Karpas-422 (cell line): ENCODE measurements at regions not wholly inside any gene's neighbourhood (a gene's known extent, or its start where the extent isn't known, plus 50 kb on each side); places are given as distances from the start of the nearest gene placed in this dataset.

ENCODE experiments used
- DNase-seq: peaks from one replicate; pipeline ENCODE4 v3.0.0-alpha.2; 2015
- H2AFZ ChIP-seq: fragments of 200-600 bp; sonication (generic); 2 replicates; pipeline ENCODE4 v1.6.1; 2014; ENCODE audit warnings: antibody characterized with exemption, low read length, mixed read lengths
- H3K27ac ChIP-seq: fragments of 200-600 bp; sonication (generic); 2 replicates; pipeline ENCODE4 v1.5.1; 2014; ENCODE audit warnings: mild to moderate bottlenecking, low read length, moderate library complexity
- H3K27me3 ChIP-seq: fragments of 200-600 bp; sonication (generic); 2 replicates; pipeline ENCODE4 v1.6.1; 2014; ENCODE audit warnings: low read length, mixed read lengths
- H3K36me3 ChIP-seq: fragments of 200-600 bp; sonication (generic); 2 replicates; pipeline ENCODE4 v1.6.1; 2014; ENCODE audit warnings: low read length, mixed read lengths; ENCODE audit not compliant: insufficient read depth
- H3K4me1 ChIP-seq: fragments of 200-600 bp; sonication (generic); 2 replicates; pipeline ENCODE4 v1.6.1; 2014; ENCODE audit warnings: mild to moderate bottlenecking, low read length, mixed read lengths
- H3K4me2 ChIP-seq: fragments of 200-600 bp; sonication (generic); 2 replicates; pipeline ENCODE4 v1.6.1; 2014; ENCODE audit warnings: low read length, low read depth, mild to moderate bottlenecking; ENCODE audit not compliant: poor library complexity, severe bottlenecking
- H3K4me3 ChIP-seq: fragments of 200-600 bp; sonication (generic); 2 replicates; pipeline ENCODE4 v1.5.1; 2014; ENCODE audit warnings: mild to moderate bottlenecking, antibody characterized with exemption, low read length, mixed read lengths
- H3K79me2 ChIP-seq: fragments of 200-600 bp; sonication (generic); 2 replicates; pipeline ENCODE4 v1.6.1; 2014; ENCODE audit warnings: mild to moderate bottlenecking, low read length, mixed read lengths
- H3K9ac ChIP-seq: fragments of 200-600 bp; sonication (generic); 2 replicates; pipeline ENCODE4 v1.6.0; 2014; ENCODE audit warnings: low read length
- H3K9me2 ChIP-seq: fragments of 200-600 bp; sonication (generic), shearing (Covaris generic); replicated peaks from 2 replicates; pipeline ENCODE4 v1.6.0; 2014; ENCODE audit warnings: mild to moderate bottlenecking, low read length, moderate library complexity; ENCODE audit not compliant: insufficient read depth
- H3K9me3 ChIP-seq: fragments of 300-700, 200-600 bp; sonication (generic); 2 replicates; pipeline ENCODE4 v1.6.1; 2014; ENCODE audit warnings: low read length, mixed read lengths
- H4K20me1 ChIP-seq: fragments of 200-600 bp; sonication (generic); 2 replicates; pipeline ENCODE4 v1.6.1; 2014; ENCODE audit warnings: mild to moderate bottlenecking, antibody characterized with exemption, low read length, low read depth; ENCODE audit not compliant: insufficient read depth

- peaks cover 11% of the 10 kb centered on the region; the same call in 1 of the 2 replicates for H3K9me3 ChIP-seq
- DNase-seq: peak; percentile 65
- H4K20me1 ChIP-seq: no peaks in the 10 kb centered on the region
- no peaks in the 10 kb centered on the region for H3K36me3 ChIP-seq
- H3K9ac ChIP-seq: no peak overlapping the region
- H3K27me3 ChIP-seq: no peaks in the 10 kb centered on the region
- no peaks in the 10 kb centered on the region for H3K9me2 ChIP-seq
- no peak overlapping the region for H3K4me3 ChIP-seq
- H3K79me2 ChIP-seq: no peaks in the 10 kb centered on the region
- H2AFZ ChIP-seq: no peak overlapping the region
- H3K4me1 ChIP-seq: no peaks in the 10 kb centered on the region
- H3K27ac ChIP-seq: no peak overlapping the region
- no peak overlapping the region for H3K4me2 ChIP-seq
Measured at GRCh38 chr18:68152770-68153169, 562.1 kb downstream of the TMX3 start.

GRCh38 chr18:68150961-68151360, 563.9 kb downstream of the TMX3 start:
- Histone ChIP-seq H3K36me3 (no peaks in the 10 kb centered on the region), H3K27ac (no peak overlapping the region), H3K4me3 (no peak overlapping the region), H3K9me2 (no peaks in the 10 kb centered on the region), H3K4me2 (no peak overlapping the region), H3K9me3 (no peaks in the 10 kb centered on the region), H2AFZ (no peak overlapping the region), H3K79me2 (no peaks in the 10 kb centered on the region), H3K27me3 (no peaks in the 10 kb centered on the region), H4K20me1 (no peaks in the 10 kb centered on the region), H3K9ac (no peak overlapping the region), H3K4me1 (no peaks in the 10 kb centered on the region)
- DNase-seq: no peak

GRCh38 chr18:68148863-68149262, 566.0 kb downstream of the TMX3 start:
- no peak overlapping the region for H3K9ac ChIP-seq

GRCh38 chr18:68147728-68148127, 567.2 kb downstream of the TMX3 start:
- H3K4me1 ChIP-seq: no peaks in the 10 kb centered on the region

More at GRCh38 chr18:68148863-68149262, 566.0 kb downstream of the TMX3 start:
- no peaks in the 10 kb centered on the region for H3K27me3 ChIP-seq
- no peaks in the 10 kb centered on the region for H3K4me1 ChIP-seq
- H3K27ac ChIP-seq: no peak overlapping the region
- no peaks in the 10 kb centered on the region; the same call in 1 of the 2 replicates for H3K9me3 ChIP-seq
- H3K4me2 ChIP-seq: no peak overlapping the region
- no peaks in the 10 kb centered on the region for H3K36me3 ChIP-seq
- no peak for DNase-seq
- no peak overlapping the region for H3K4me3 ChIP-seq
- no peaks in the 10 kb centered on the region for H4K20me1 ChIP-seq
- H2AFZ ChIP-seq: no peak overlapping the region
- no peaks in the 10 kb centered on the region for H3K9me2 ChIP-seq
- no peaks in the 10 kb centered on the region for H3K79me2 ChIP-seq

GRCh38 chr18:68121826-68122225, 593.1 kb downstream of the TMX3 start:
- H3K36me3 ChIP-seq: no peaks in the 10 kb centered on the region
- no peaks in the 10 kb centered on the region for H3K27me3 ChIP-seq
- H3K4me2 ChIP-seq: no peak overlapping the region
- no peak overlapping the region for H2AFZ ChIP-seq
- no peaks in the 10 kb centered on the region for H3K9me2 ChIP-seq
- H3K4me3 ChIP-seq: no peak overlapping the region
- peaks cover 15% of the 10 kb centered on the region for H3K9me3 ChIP-seq
- no peaks in the 10 kb centered on the region for H3K79me2 ChIP-seq
- H4K20me1 ChIP-seq: no peaks in the 10 kb centered on the region
- H3K9ac ChIP-seq: no peak overlapping the region
- no peak for DNase-seq
- H3K4me1 ChIP-seq: no peaks in the 10 kb centered on the region
- no peak overlapping the region for H3K27ac ChIP-seq

More at GRCh38 chr18:68147728-68148127, 567.2 kb downstream of the TMX3 start:
- Histone ChIP-seq H2AFZ (no peak overlapping the region), H3K4me3 (no peak overlapping the region), H3K9me2 (no peaks in the 10 kb centered on the region), H3K27ac (no peak overlapping the region), H3K4me2 (no peak overlapping the region), H3K9ac (no peak overlapping the region), H3K36me3 (no peaks in the 10 kb centered on the region), H3K79me2 (no peaks in the 10 kb centered on the region), H4K20me1 (no peaks in the 10 kb centered on the region), H3K27me3 (no peaks in the 10 kb centered on the region), H3K9me3 (no peaks in the 10 kb centered on the region; the same call in 1 of the 2 replicates)
- DNase-seq: no peak

GRCh38 chr18:68121308-68121707, 593.6 kb downstream of the TMX3 start:
- Histone ChIP-seq H3K27ac (no peak overlapping the region), H3K79me2 (no peaks in the 10 kb centered on the region), H3K4me2 (no peak overlapping the region), H2AFZ (no peak overlapping the region), H3K9me3 (peaks cover 14% of the 10 kb centered on the region), H3K9ac (no peak overlapping the region), H3K9me2 (no peaks in the 10 kb centered on the region), H3K4me3 (no peak overlapping the region), H4K20me1 (no peaks in the 10 kb centered on the region), H3K27me3 (no peaks in the 10 kb centered on the region), H3K4me1 (no peaks in the 10 kb centered on the region), H3K36me3 (no peaks in the 10 kb centered on the region)
- DNase-seq: no peak

- no peak for DNase-seq
- H3K9ac ChIP-seq: no peak overlapping the region
- H4K20me1 ChIP-seq: no peaks in the 10 kb centered on the region
- H3K4me3 ChIP-seq: no peak overlapping the region
- no peaks in the 10 kb centered on the region for H3K79me2 ChIP-seq
- H3K27ac ChIP-seq: no peak overlapping the region
- H3K9me3 ChIP-seq: peaks cover 34% of the 10 kb centered on the region
- no peaks in the 10 kb centered on the region for H3K27me3 ChIP-seq
- H3K9me2 ChIP-seq: no peaks in the 10 kb centered on the region
- H3K4me2 ChIP-seq: no peak overlapping the region
- H2AFZ ChIP-seq: no peak overlapping the region
- H3K36me3 ChIP-seq: no peaks in the 10 kb centered on the region
- H3K4me1 ChIP-seq: no peaks in the 10 kb centered on the region
Measured at GRCh38 chr18:68114989-68115388, 598.5 kb upstream of the DSEL start.

GRCh38 chr18:68104036-68104435, 587.5 kb upstream of the DSEL start:
- H3K9ac ChIP-seq: no peak overlapping the region

GRCh38 chr18:68103561-68103960, 587.0 kb upstream of the DSEL start:
- H2AFZ ChIP-seq: no peak overlapping the region
- H3K9me2 ChIP-seq: no peaks in the 10 kb centered on the region
- no peak overlapping the region for H3K4me2 ChIP-seq
- no peaks in the 10 kb centered on the region for H3K27me3 ChIP-seq
- peaks cover 21% of the 10 kb centered on the region for H3K9me3 ChIP-seq
- no peak overlapping the region for H3K9ac ChIP-seq
- DNase-seq: no peak
- no peaks in the 10 kb centered on the region for H3K79me2 ChIP-seq
- no peak overlapping the region for H3K27ac ChIP-seq
- H3K4me1 ChIP-seq: no peaks in the 10 kb centered on the region
- H4K20me1 ChIP-seq: no peaks in the 10 kb centered on the region
- H3K36me3 ChIP-seq: no peaks in the 10 kb centered on the region
- H3K4me3 ChIP-seq: no peak overlapping the region

More at GRCh38 chr18:68104036-68104435, 587.5 kb upstream of the DSEL start:
- H3K4me3 ChIP-seq: no peak overlapping the region
- no peaks in the 10 kb centered on the region for H3K27me3 ChIP-seq
- H2AFZ ChIP-seq: no peak overlapping the region
- H3K36me3 ChIP-seq: no peaks in the 10 kb centered on the region
- H3K4me2 ChIP-seq: no peak overlapping the region
- no peaks in the 10 kb centered on the region for H3K79me2 ChIP-seq
- H4K20me1 ChIP-seq: no peaks in the 10 kb centered on the region
- no peaks in the 10 kb centered on the region for H3K9me2 ChIP-seq
- no peak for DNase-seq
- H3K27ac ChIP-seq: no peak overlapping the region
- H3K9me3 ChIP-seq: peaks cover 22% of the 10 kb centered on the region
- no peaks in the 10 kb centered on the region for H3K4me1 ChIP-seq
